NT2/D1 (cell line): ENCODE measurements at regions not wholly inside any gene's neighbourhood (a gene's known extent, or its start where the extent isn't known, plus 50 kb on each side); places are given as distances from the start of the nearest gene placed in this dataset.

Source experiments
- SUZ12 ChIP-seq: IDR thresholded peaks from 2 replicates; pipeline ENCODE4 v1.6.1; 2011; ENCODE audit not compliant: insufficient read length, insufficient read depth; ENCODE audit errors: extremely low read depth
- YY1 ChIP-seq: IDR thresholded peaks from 2 replicates; pipeline ENCODE4 v1.6.1; 2011; ENCODE audit not compliant: insufficient read length, insufficient read depth
- ZNF274 ChIP-seq: IDR thresholded peaks from 2 replicates; pipeline ENCODE4 v1.6.1; 2011; ENCODE audit warnings: mild to moderate bottlenecking, low read depth, low read length

- TF ChIP-seq YY1 (no peak), SUZ12 (no peak), ZNF274 (no peak)
These were observed 84.2 kb upstream of the STXBP6 start for GRCh38 chr14:25134184-25134583.
